GM12891 (cell line): ENCODE measurements at regions not wholly inside any gene's neighbourhood (a gene's known extent, or its start where the extent isn't known, plus 50 kb on each side); places are given as distances from the start of the nearest gene placed in this dataset.

ENCODE experiments used
- PAX5 ChIP-seq: IDR thresholded peaks from 2 replicates; pipeline ENCODE4 v1.6.1; 2011; ENCODE audit warnings: low read length, moderate library complexity, mild to moderate bottlenecking; ENCODE audit not compliant: insufficient read depth, severe bottlenecking
- POLR2A ChIP-seq: IDR thresholded peaks from 2 replicates; pipeline ENCODE4 v1.6.1; 2011; ENCODE audit warnings: low read depth, low read length, control low read depth
- POLR2AphosphoS5 ChIP-seq: IDR thresholded peaks from 2 replicates; pipeline ENCODE4 v1.6.1; 2011; ENCODE audit warnings: low read depth, low read length, control low read depth
- POU2F2 ChIP-seq: IDR thresholded peaks from 2 replicates; pipeline ENCODE4 v1.6.1; 2011; ENCODE audit warnings: low read depth, mild to moderate bottlenecking, control low read depth, low read length, moderate library complexity
- SPI1 ChIP-seq: IDR thresholded peaks from 2 replicates; pipeline ENCODE4 v1.6.1; 2011; ENCODE audit warnings: low read depth, low read length, control low read depth
- TAF1 ChIP-seq: IDR thresholded peaks from 2 replicates; pipeline ENCODE4 v1.6.1; 2011; ENCODE audit warnings: low read depth, low read length, control low read depth

- TF ChIP-seq POLR2A (no peak), POLR2AphosphoS5 (no peak), TAF1 (no peak), PAX5 (no peak), POU2F2 (no peak), SPI1 (no peak)
Observed at GRCh38 chr13:102940770-102941169, 94.9 kb downstream of the ERCC5 start.
